ENCODE measurements at regions not wholly inside any gene's neighbourhood (a gene's known extent, or its start where the extent isn't known, plus 50 kb on each side); places are given as distances from the start of the nearest gene placed in this dataset.

DNA sequence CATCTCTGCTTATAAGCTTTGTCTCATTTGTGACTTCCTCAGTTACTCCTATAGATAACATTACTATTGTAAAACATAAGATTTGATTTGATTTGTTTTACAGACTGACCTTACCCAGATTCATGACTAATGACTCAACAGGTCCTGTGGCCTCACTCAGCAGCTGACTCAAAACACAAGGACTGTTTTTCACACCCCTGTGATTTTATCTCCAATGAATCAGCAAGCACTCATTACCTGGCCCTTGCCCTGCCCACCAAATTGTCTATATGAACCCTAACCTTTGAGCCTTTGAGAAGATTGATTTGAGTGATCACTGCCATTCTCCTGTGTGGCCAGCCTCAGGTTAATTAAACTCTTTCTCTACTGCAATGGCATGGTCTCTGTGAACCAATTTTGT, 1064.6 kb upstream of the LRRTM3 start:
- DNase-seq (ENCODE audit: low spot score): no peak
- in situ Hi-C loops (cut with MboI; ENCODE audit: low sequenced_read_pairs, unreplicated experiment): no loop called here
- TF ChIP-seq, protein P1, sequence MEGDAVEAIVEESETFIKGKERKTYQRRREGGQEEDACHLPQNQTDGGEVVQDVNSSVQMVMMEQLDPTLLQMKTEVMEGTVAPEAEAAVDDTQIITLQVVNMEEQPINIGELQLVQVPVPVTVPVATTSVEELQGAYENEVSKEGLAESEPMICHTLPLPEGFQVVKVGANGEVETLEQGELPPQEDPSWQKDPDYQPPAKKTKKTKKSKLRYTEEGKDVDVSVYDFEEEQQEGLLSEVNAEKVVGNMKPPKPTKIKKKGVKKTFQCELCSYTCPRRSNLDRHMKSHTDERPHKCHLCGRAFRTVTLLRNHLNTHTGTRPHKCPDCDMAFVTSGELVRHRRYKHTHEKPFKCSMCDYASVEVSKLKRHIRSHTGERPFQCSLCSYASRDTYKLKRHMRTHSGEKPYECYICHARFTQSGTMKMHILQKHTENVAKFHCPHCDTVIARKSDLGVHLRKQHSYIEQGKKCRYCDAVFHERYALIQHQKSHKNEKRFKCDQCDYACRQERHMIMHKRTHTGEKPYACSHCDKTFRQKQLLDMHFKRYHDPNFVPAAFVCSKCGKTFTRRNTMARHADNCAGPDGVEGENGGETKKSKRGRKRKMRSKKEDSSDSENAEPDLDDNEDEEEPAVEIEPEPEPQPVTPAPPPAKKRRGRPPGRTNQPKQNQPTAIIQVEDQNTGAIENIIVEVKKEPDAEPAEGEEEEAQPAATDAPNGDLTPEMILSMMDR (IDR thresholded peaks at IDR 0.05; ENCODE audit: borderline replicate concordance, control extremely low read depth, extremely low read depth, insufficient read depth, missing control alignments): no peak

Measured in GM13976 (cell line).